GM12872 (cell line): ENCODE measurements at regions not wholly inside any gene's neighbourhood (a gene's known extent, or its start where the extent isn't known, plus 50 kb on each side); places are given as distances from the start of the nearest gene placed in this dataset.

Experiments used
- CTCF ChIP-seq: IDR thresholded peaks from 3 replicates; pipeline ENCODE4 v1.5.1; 2011; ENCODE audit warnings: low read depth, mild to moderate bottlenecking, low read length, moderate library complexity; ENCODE audit not compliant: insufficient read depth

- no peak for TF ChIP-seq CTCF
These were observed 1898.0 kb upstream of the PCDH7 start for GRCh38 chr4:28822163-28822562.

- TF ChIP-seq CTCF: no peak
These were observed 1892.3 kb upstream of the PCDH7 start for GRCh38 chr4:28827866-28828265.

- TF ChIP-seq CTCF: no peak
These were observed 1888.3 kb upstream of the PCDH7 start for GRCh38 chr4:28831867-28832266.

- no peak for TF ChIP-seq CTCF
These were observed 1887.7 kb upstream of the PCDH7 start for GRCh38 chr4:28832444-28832843.

- no peak for TF ChIP-seq CTCF
These were observed 1886.0 kb upstream of the PCDH7 start for GRCh38 chr4:28834120-28834519.

- no peak for TF ChIP-seq CTCF
These were observed 1884.7 kb upstream of the PCDH7 start for GRCh38 chr4:28835501-28835900.

- TF ChIP-seq CTCF: no peak
These were observed 1877.9 kb upstream of the PCDH7 start for GRCh38 chr4:28842271-28842670.

- TF ChIP-seq CTCF: no peak
These were observed 1875.0 kb upstream of the PCDH7 start for GRCh38 chr4:28845158-28845557.
